Stimulated activated naive CD8-positive, alpha-beta T cell treated with anti-CD3 and anti-CD28 coated beads, Interleukin-15, amount 100 ng/mL, for 72 hours (primary cell): ENCODE measurements at regions not wholly inside any gene's neighbourhood (a gene's known extent, or its start where the extent isn't known, plus 50 kb on each side); places are given as distances from the start of the nearest gene placed in this dataset.
"Not testable (repeated sequence)": the region's sequence is repeated elsewhere in the genome, so short reads cannot be mapped to it uniquely, and the experiment has no call there.

Experiments used
- ATAC-seq: fragments of 150-1000 bp; cut with Tn5 transposase; 2 replicates; pipeline ENCODE4 v1.10.0; 2021; ENCODE audit warnings: mild to moderate bottlenecking, moderate library complexity
- DNase-seq, 2 donors: peaks; one replicate each; pipeline ENCODE4 v3.0.0; 2021 to 2022
- H3K27ac Mint-ChIP-seq, 2 donors: one replicate each; pipeline ENCODE4 v1.8.0; 2022; ENCODE audit warnings: mild to moderate bottlenecking in 2 of 2, mixed read lengths in 2 of 2, moderate library complexity in 2 of 2
- H3K27me3 Mint-ChIP-seq: one replicate; pipeline ENCODE4 v1.8.0; 2022; ENCODE audit warnings: mixed read lengths
- H3K4me1 Mint-ChIP-seq: one replicate; pipeline ENCODE4 v1.8.0; 2022; ENCODE audit warnings: mild to moderate bottlenecking, mixed read lengths
- H3K4me3 Mint-ChIP-seq, 2 donors: one replicate each; pipeline ENCODE4 v1.8.0; 2022; ENCODE audit warnings: mild to moderate bottlenecking in 2 of 2, mixed read lengths in 2 of 2, moderate library complexity in 1 of 2
- H3K9me3 Mint-ChIP-seq, 2 donors: one replicate each; pipeline ENCODE4 v1.8.0; 2022; ENCODE audit warnings: mixed read lengths in 2 of 2

GRCh38 chr21:35171385-35171784 is 122.3 kb upstream of the RUNX1 start:
- ATAC-seq (no peak), DNase-seq (no peak)
- no peak overlapping the region for H3K4me3 Mint-ChIP-seq
- H3K27ac Mint-ChIP-seq = no peak overlapping the region
- H3K27me3 Mint-ChIP-seq = no peaks in the 10 kb centered on the region
- H3K9me3 Mint-ChIP-seq = peaks cover 16 to 17% of the 10 kb centered on the region in 2 donors
- H3K4me1 Mint-ChIP-seq = peaks cover 38% of the 10 kb centered on the region

GRCh38 chr21:35170818-35171217 is 121.7 kb upstream of the RUNX1 start:
- peaks cover 38% of the 10 kb centered on the region for H3K4me1 Mint-ChIP-seq
- H3K27me3 Mint-ChIP-seq = no peaks in the 10 kb centered on the region
- H3K27ac Mint-ChIP-seq = no peak overlapping the region
- DNase-seq (no peak), ATAC-seq (no peak)
- H3K9me3 Mint-ChIP-seq = peaks cover 11 to 12% of the 10 kb centered on the region in 2 donors
- H3K4me3 Mint-ChIP-seq = no peak overlapping the region

DNA sequence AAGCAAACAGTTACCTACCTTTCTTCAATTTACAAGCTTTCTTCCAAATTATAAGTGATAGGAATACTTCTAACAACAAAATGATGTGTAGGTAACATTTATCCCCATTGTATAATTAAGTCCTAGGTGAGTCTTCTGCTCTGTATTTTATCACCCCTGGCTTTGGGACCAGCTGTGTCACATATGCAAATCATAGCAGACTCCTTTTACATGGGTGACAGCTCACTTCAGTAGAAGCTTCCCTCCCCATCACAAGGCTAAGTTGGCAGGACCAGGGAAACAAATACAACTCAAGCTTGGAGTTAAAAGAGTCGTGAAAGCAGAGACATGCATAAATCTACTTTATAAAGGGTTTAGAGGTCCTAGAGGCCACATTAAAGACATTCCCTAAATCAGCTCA is 121.1 kb upstream of the RUNX1 start:
- peaks cover 10 to 18% of the 10 kb centered on the region in 2 donors for H3K9me3 Mint-ChIP-seq
- DNase-seq (no peak), ATAC-seq (no peak)
- peak overlapping the region in 1 of 2 donors; percentile 14 for H3K27ac Mint-ChIP-seq
- no peaks in the 10 kb centered on the region for H3K27me3 Mint-ChIP-seq
- no peak overlapping the region for H3K4me3 Mint-ChIP-seq
- H3K4me1 Mint-ChIP-seq = peaks cover 38% of the 10 kb centered on the region

DNA sequence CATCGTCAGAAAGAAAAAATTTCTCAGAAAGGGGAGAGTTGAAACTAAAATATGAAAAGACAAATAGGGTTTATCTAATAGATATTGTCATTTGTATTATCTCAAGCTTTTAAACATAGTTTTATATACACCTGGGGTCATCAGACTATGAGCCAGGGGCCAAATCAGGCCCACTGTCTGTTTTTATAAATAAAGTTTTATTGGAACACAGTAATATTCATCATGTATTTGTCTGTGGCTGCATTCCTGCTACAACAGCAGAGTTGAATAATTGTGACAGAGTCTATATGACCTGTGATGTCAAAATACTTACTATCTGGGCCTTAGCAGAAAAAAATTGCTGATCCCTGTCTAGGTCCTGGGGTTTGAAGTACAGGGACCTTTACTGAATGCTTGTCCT is 120.5 kb upstream of the RUNX1 start:
- Mint-ChIP-seq H3K9me3 (peaks cover 8 to 16% of the 10 kb centered on the region in 2 donors), H3K4me1 (peaks cover 38% of the 10 kb centered on the region), H3K27ac (no peak overlapping the region), H3K4me3 (no peak overlapping the region), H3K27me3 (no peaks in the 10 kb centered on the region)
- DNase-seq (no peak), ATAC-seq (no peak)

DNA sequence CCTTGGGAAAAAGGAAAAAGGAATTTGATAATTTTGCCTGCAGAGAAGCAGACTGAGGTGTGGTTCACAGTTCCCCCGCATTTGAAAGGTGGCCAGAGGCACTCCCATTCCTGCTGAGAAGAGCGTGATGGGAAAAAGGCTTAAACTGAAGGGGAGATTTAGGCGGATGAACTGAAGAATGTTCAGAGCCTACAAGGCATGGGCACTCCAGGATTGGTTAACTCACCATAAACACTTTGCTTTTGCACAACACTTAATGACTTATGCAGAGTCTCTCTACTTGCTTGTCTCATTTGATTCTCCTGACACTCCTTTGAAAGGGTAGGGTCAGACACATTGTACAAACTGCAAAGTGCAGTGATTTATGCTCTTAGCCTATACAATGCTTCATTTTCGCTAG is 119.6 kb upstream of the RUNX1 start:
- H3K4me1 Mint-ChIP-seq = peaks cover 38% of the 10 kb centered on the region
- ATAC-seq = no peak
- peaks cover 8 to 16% of the 10 kb centered on the region in 2 donors for H3K9me3 Mint-ChIP-seq
- H3K27me3 Mint-ChIP-seq = no peaks in the 10 kb centered on the region
- H3K4me3 Mint-ChIP-seq = no peak overlapping the region
- no peak overlapping the region for H3K27ac Mint-ChIP-seq
- no peak for DNase-seq

GRCh38 chr21:35164971-35165483 is 115.9 kb upstream of the RUNX1 start:
- no peak overlapping the region for H3K27ac Mint-ChIP-seq
- H3K27me3 Mint-ChIP-seq = no peaks in the 10 kb centered on the region
- no peak for ATAC-seq
- no peak for DNase-seq
- peaks cover 9 to 11% of the 10 kb centered on the region in 2 donors for H3K9me3 Mint-ChIP-seq
- peaks cover under 1% of the 10 kb centered on the region for H3K4me1 Mint-ChIP-seq
- H3K4me3 Mint-ChIP-seq = no peak overlapping the region

DNA sequence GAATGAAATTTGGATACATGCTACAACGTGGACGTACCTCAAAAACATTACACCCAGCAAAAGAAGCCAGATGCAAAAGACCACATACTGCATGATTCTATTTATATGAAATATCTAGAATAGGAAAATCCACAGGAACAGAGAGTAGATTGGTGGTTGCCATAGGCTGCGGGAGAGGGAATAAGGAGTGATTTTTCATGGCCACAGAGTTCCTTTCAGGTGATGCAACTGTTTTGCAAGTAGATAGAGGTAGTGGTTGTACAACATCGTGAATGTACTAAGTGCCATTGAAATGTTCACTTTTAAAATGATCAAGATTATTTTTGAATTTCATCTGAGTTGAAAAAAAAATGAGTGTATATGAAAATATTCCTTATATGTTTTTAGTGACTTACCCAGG is 115.3 kb upstream of the RUNX1 start:
- no peaks in the 10 kb centered on the region for H3K27me3 Mint-ChIP-seq
- no peak overlapping the region for H3K4me3 Mint-ChIP-seq
- H3K27ac Mint-ChIP-seq = no peak overlapping the region
- ATAC-seq = no peak
- peaks cover 16 to 17% of the 10 kb centered on the region in 2 donors for H3K9me3 Mint-ChIP-seq
- H3K4me1 Mint-ChIP-seq = no peaks in the 10 kb centered on the region
- no peak for DNase-seq

DNA sequence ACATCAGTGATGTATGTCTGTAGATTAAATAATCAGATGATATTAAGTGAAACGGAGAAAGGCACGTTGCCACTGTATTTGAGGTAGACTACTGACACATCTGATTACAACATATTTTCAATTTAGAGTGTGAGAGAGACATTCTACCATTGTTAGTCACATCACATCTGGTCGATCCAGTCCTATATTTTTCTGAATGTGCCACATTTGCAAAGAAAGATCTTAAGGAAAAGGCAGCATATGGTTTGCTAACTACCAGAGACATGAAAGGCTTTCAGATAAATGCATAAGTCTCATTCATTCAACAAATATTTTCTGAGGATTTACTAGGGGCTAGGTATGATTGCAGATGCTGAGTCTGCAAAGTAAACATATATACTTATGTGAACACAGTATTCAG is 114.3 kb upstream of the RUNX1 start:
- H3K4me1 Mint-ChIP-seq = no peaks in the 10 kb centered on the region
- no peaks in the 10 kb centered on the region for H3K27me3 Mint-ChIP-seq
- peaks cover 21 to 25% of the 10 kb centered on the region in 2 donors for H3K9me3 Mint-ChIP-seq
- H3K27ac Mint-ChIP-seq = no peak overlapping the region
- DNase-seq = no peak
- ATAC-seq = no peak
- H3K4me3 Mint-ChIP-seq = no peak overlapping the region

DNA sequence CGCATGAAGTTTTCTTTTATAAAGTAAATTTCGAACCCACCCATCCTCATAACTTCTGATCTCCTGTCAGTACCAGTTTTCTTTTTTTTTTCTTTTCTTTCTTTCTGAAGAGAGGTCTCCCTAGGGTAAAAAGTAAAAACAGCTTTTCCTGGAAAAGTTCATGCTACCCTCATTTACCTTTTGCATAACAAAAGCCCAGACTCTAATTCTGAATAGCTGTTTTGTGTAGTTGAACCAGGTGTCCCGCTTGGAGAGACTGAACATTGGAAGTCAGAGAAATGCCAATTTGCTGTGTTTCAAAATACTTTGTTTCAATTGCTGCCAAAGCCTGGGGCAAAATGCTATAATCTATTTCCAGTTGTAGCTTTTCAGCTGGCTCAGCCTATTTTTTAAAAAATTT is 113.7 kb upstream of the RUNX1 start:
- Mint-ChIP-seq H3K27ac (no peak overlapping the region), H3K9me3 (peaks cover 21 to 27% of the 10 kb centered on the region in 2 donors), H3K27me3 (no peaks in the 10 kb centered on the region), H3K4me1 (no peaks in the 10 kb centered on the region), H3K4me3 (no peak overlapping the region)
- no peak for DNase-seq
- no peak for ATAC-seq

- no peak overlapping the region for H3K4me3 Mint-ChIP-seq
- ATAC-seq (no peak), DNase-seq (no peak)
- no peaks in the 10 kb centered on the region for H3K27me3 Mint-ChIP-seq
- no peak overlapping the region for H3K27ac Mint-ChIP-seq
- no peaks in the 10 kb centered on the region for H3K4me1 Mint-ChIP-seq
- peaks cover 25 to 30% of the 10 kb centered on the region in 2 donors for H3K9me3 Mint-ChIP-seq
Measured at GRCh38 chr21:35159881-35160280, 110.8 kb upstream of the RUNX1 start.

GRCh38 chr21:35157374-35157773 is 108.3 kb upstream of the RUNX1 start:
- DNase-seq, H3K4me3 Mint-ChIP-seq, H3K4me1 Mint-ChIP-seq, H3K27me3 Mint-ChIP-seq, ATAC-seq: not testable (repeated sequence)
- Mint-ChIP-seq H3K27ac (peak overlapping the region in 1 of 2 donors; percentile 66), H3K9me3 (peaks cover 25 to 30% of the 10 kb centered on the region in 2 donors)

GRCh38 chr21:35156293-35157278 is 107.5 kb upstream of the RUNX1 start:
- Mint-ChIP-seq H3K27me3 (no peaks in the 10 kb centered on the region), H3K4me1 (peaks cover 4% of the 10 kb centered on the region), H3K9me3 (peaks cover 25 to 30% of the 10 kb centered on the region in 2 donors), H3K27ac (peak overlapping the region in 1 of 2 donors; percentile 77), H3K4me3 (no peak overlapping the region)
- DNase-seq (no peak), ATAC-seq (no peak)

GRCh38 chr21:35154788-35155187 is 105.7 kb upstream of the RUNX1 start:
- no peak for DNase-seq
- H3K9me3 Mint-ChIP-seq = peaks cover 29 to 32% of the 10 kb centered on the region in 2 donors
- no peak overlapping the region for H3K4me3 Mint-ChIP-seq
- H3K27ac Mint-ChIP-seq = no peak overlapping the region
- peaks cover 22% of the 10 kb centered on the region for H3K4me1 Mint-ChIP-seq
- no peaks in the 10 kb centered on the region for H3K27me3 Mint-ChIP-seq
- ATAC-seq = no peak

- no peak for DNase-seq
- no peaks in the 10 kb centered on the region for H3K27me3 Mint-ChIP-seq
- no peak overlapping the region for H3K27ac Mint-ChIP-seq
- ATAC-seq = no peak
- peaks cover 33% of the 10 kb centered on the region for H3K4me1 Mint-ChIP-seq
- peaks cover 19 to 21% of the 10 kb centered on the region in 2 donors for H3K9me3 Mint-ChIP-seq
- no peak overlapping the region for H3K4me3 Mint-ChIP-seq
Measured at GRCh38 chr21:35153671-35154070, 104.6 kb upstream of the RUNX1 start.

DNA sequence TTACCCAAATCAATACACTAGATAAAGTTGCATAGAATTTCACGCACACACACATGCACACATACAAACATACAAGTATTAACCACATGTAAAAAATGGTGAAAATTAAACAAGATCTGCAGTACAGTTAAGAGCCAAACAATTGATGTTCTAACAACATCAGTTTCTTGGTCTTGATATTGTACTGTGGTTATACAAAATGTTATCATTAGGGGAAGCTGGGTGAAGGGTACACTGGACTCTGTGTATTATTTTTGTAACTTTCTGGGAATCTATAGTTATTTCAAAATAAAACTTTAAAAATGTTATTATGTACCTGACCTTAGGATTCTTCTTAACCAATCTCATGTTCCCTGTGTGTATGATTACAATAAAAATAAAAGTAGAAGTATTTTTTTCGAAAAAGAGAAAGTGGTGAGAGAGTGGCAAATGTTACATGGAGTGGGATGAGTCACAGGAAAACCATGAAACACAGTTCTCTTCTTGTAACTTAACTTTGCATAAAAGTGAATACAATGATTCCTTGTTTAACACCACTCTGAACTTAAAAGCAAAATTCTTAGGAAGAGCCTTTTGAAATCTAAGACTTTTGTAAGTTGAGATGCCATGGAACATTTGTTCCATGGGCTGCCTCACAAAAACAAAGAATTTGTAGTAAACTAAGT is 101.6 kb upstream of the RUNX1 start:
- H3K27ac Mint-ChIP-seq = peak overlapping the region; percentile 80 to 88

GRCh38 chr21:35149698-35150097 is 100.6 kb upstream of the RUNX1 start:
- no peak for ATAC-seq
- H3K27me3 Mint-ChIP-seq = no peaks in the 10 kb centered on the region
- peak overlapping the region in 1 of 2 donors; percentile 43 for H3K4me3 Mint-ChIP-seq
- peaks cover 48% of the 10 kb centered on the region for H3K4me1 Mint-ChIP-seq
- H3K27ac Mint-ChIP-seq = peak overlapping the region in 1 of 2 donors; percentile 88
- H3K9me3 Mint-ChIP-seq = peaks cover 7% of the 10 kb centered on the region in 2 donors
- DNase-seq = no peak

More for the DNA sequence above, 101.6 kb upstream of the RUNX1 start:
- Mint-ChIP-seq H3K27me3 (no peaks in the 10 kb centered on the region), H3K9me3 (peaks cover 7% of the 10 kb centered on the region in 2 donors), H3K4me1 (peaks cover 45% of the 10 kb centered on the region), H3K4me3 (peak overlapping the region; percentile 13 to 43)
- no peak for DNase-seq
- peak; percentile 65 for ATAC-seq
